ENCODE measurements at regions not wholly inside any gene's neighbourhood (a gene's known extent, or its start where the extent isn't known, plus 50 kb on each side); places are given as distances from the start of the nearest gene placed in this dataset.

GRCh38 chr21:26759731-26760130 is 85.5 kb downstream of the ADAMTS1 start:
- no peak for TF ChIP-seq CTCF (IDR thresholded peaks at IDR 0.05; ENCODE audit: low read depth, low read length, poor library complexity, severe bottlenecking)
- TF ChIP-seq EZH2phosphoT487 (IDR thresholded peaks at IDR 0.05; ENCODE audit: borderline replicate concordance, low read length): no peak
